HG02973 (cell line): ENCODE measurements at regions not wholly inside any gene's neighbourhood (a gene's known extent, or its start where the extent isn't known, plus 50 kb on each side); places are given as distances from the start of the nearest gene placed in this dataset.

Experiments used
- ATAC-seq: cut with Tn5 transposase; IDR thresholded peaks from one replicate; pipeline ENCODE4 v1.9.1; 2021; ENCODE audit warnings: moderate library complexity; ENCODE audit not compliant: unreplicated experiment

- no peak for ATAC-seq
Measured at GRCh38 chr13:95445131-95445530, 107.4 kb upstream of the CLDN10 start.

DNA sequence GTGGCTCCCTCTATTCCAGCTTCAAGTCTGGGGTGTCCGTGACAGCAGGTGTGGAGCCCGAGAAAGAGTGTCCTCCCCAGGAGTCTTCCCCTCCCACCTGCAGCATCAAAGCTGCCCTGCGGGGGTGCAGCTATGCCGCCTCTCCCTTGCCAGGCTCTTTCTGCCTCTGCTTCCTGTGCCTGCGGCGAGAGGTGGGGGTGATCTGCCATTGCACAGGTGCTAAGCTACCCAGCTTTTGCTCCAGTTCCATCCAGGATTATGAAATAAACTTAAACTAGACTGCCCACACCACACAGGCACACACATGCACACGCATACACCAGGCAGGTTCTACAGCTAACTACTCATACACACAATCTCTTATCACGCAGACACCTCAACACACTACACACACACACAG is 104.7 kb upstream of the CLDN10 start:
- ATAC-seq: no peak

DNA sequence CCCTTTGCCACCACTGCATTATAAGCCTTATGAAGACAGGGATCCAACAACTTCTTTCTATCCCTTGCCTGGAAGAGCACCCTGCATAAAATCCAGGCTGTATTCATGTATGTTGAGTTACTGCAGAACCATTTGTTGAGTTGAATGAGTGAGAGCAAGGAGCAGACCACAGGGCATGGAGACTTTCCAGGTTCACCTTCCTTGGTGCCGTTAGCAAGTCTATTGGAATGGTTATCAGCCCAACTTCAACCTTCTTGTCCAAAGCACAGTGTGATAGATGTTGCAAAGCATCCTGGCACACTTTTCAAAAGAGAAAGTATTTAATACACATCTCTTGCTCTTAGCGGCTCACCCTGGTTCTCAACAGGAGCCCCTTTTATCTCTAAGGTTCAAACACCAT is 100.9 kb upstream of the CLDN10 start:
- ATAC-seq: no peak

- ATAC-seq: no peak
Measured at GRCh38 chr13:95452375-95452774, 100.1 kb upstream of the CLDN10 start.

GRCh38 chr13:95455782-95456181 is 96.7 kb upstream of the CLDN10 start:
- no peak for ATAC-seq

- ATAC-seq: no peak
Measured at GRCh38 chr13:95456815-95457214, 95.7 kb upstream of the CLDN10 start.

GRCh38 chr13:95457294-95457693 is 95.2 kb upstream of the CLDN10 start:
- ATAC-seq: peak; percentile 99

DNA sequence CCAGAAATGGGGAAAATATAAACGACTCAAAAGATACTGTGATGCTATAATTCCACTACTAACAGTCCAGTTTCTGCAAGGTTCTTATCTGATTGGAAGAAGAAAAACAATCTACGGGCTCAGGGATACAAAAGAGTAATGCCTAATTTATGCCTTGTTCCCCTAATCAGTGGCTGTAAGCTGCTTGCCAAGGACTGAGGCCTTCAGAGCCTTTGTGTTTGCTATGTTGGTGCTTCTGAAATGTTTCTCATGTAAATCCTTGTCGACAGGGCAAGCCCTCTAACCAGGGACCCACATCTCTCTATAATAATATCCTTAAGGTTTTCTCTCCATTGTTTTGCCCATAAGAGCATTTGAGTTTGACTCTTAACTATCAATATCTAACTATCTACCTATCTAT is 89.7 kb upstream of the CLDN10 start:
- ATAC-seq: no peak

GRCh38 chr13:95463531-95463930 is 89.0 kb upstream of the CLDN10 start:
- ATAC-seq: no peak

GRCh38 chr13:95470574-95471366 is 81.8 kb upstream of the CLDN10 start:
- ATAC-seq: no peak

DNA sequence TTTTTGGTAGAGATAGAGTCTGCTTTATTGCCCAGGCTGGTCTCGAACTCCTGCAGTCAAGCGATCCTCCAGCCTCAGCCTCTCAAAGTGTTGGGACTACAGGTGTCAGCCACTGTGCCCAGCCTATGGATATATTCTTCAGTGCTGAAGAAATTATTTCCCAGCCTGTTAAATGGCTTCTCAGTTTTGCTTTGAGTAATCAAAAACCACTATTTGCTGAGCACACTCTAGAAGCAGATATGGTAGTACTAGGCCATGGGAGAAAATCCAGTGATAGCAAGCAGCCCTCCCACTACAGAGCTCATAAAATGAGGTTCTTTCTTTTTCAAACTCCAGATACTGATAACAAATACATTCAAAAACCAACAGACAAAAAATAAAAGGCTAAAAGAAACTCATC is 80.6 kb upstream of the CLDN10 start:
- ATAC-seq: no peak

DNA sequence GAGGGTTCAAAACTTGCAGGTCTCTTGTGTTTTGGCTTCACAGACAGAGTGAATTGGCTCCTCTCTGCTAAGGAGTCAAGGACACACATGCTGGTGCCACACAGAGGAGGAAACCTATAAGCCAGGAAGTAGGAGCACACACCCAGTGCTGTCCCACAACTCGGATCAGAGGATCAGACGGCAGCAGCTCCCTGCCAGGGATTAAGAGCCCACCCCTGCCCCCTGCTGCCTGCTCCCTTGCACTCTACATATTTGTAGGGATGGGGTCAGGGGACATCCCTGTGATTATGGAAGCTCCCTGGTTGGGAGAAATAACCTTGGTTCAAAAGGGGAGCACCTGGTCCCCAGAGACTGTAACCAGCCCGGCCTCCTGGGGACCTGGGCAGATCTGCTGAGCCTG is 77.5 kb upstream of the CLDN10 start:
- ATAC-seq: no peak

DNA sequence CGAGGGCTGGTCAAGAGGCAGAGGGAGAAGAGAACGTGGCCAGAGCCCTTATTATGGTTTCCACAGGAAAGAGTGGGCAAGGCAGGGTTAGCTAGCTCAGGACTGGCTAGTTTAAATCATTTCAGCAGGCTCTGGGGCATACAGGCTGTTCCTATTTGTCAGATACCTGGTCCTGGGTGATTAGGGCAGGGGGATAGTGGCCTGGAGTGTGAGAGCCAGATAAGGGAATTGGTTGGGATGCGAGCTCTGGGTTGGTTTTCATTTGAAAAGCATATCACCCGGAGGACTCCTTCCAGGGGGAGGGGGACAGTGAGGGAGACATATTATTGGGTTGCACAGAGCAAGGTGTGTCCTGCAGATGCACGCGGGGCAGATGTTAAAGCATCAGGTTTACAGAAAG is 75.3 kb upstream of the CLDN10 start:
- ATAC-seq: no peak

GRCh38 chr13:95479731-95480130 is 72.8 kb upstream of the CLDN10 start:
- no peak for ATAC-seq

- peak; percentile 53 for ATAC-seq
Measured at GRCh38 chr13:95480131-95480545, 72.4 kb upstream of the CLDN10 start.

DNA sequence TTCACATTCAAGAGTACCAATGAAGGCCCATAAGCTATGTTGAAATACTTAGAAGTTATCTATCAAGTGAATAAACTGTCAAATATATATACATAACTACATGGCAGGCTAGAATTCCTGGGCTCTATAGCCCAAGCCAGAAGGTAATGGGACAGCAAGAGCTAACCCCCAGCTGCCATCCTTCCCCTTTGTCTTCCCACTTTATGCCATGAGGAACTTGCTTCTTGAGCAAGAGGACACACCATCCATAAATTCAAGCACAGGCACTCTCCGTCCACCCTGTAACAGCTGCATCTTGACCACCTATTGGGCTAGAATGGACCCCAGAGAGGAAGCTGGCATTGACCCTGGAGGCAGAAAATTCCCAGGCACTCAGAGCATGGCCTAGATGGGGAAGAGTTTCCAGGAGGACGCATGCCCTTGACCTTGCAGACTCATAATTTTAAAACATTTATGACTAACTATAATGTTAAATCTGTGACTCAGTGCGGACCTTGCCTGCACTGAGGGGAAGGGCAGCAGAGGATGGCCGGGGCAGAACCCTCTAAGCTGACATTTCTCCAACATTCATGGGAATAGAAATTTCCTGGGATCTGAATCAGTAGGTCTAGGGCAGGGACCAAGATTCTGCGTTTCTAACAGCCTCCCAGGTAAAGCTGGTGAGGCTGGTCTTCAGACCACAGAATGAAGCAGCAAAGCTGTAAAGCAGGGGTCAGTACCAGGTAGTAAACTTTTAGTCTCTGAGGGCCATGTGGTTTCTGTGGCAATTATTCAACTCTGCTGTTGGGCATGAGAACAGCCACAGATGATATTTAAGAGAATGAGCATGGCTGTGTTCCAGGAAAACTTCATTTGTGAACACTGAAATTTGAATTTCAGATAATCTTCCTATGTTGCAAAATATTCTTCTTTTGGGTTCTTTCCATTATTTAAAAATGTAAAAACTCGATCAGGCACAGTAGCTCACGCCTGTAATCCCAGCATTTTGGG is 71.4 kb upstream of the CLDN10 start:
- no peak for ATAC-seq

GRCh38 chr13:95484052-95484451 is 68.5 kb upstream of the CLDN10 start:
- ATAC-seq: no peak

GRCh38 chr13:95485045-95485517 is 67.4 kb upstream of the CLDN10 start:
- ATAC-seq: no peak

DNA sequence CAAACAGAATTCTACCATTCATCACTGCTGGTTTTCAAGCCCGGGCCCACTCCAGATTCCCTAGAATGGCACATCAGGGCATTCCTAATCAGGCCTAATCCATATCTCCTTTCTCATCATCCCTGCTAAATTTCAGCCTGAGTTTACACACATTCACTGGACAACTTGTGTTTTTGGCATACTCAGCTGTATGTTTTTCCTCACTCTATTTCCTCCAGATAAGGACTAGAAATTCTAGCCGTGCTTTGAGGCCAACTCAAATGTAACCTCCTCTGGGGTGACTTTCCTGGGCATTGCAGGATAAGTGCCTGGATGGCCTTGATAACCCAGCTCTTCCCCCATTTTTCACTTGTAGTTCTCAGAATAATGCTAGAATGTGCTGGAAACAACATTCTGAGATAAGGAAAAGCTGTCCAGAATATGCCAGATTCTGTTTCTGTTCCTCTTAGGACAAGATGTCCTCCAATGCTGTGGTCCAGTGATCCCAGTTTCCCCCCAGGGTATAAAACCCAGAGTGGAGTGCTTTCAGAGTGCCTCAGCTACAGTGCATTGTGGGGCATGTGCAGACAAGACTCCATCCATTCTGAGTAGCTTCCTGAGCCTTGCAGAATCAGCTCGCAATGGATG is 66.9 kb upstream of the CLDN10 start:
- no peak for ATAC-seq

- no peak for ATAC-seq
Measured at GRCh38 chr13:95492044-95492801, 60.3 kb upstream of the CLDN10 start.
